IPS-NIHi7 (cell line): ENCODE measurements at regions not wholly inside any gene's neighbourhood (a gene's known extent, or its start where the extent isn't known, plus 50 kb on each side); places are given as distances from the start of the nearest gene placed in this dataset.

Source experiments
- DNase-seq: peaks from one replicate; pipeline ENCODE4 v3.0.0; 2012; ENCODE audit warnings: mixed read lengths; ENCODE audit errors: extremely low spot score

- no peak for DNase-seq
Measured at GRCh38 chrX:97766501-97767095, 882.9 kb downstream of the RPA4 start.

- DNase-seq = no peak
Measured at GRCh38 chrX:97787311-97787710, 903.6 kb downstream of the RPA4 start.

GRCh38 chrX:97787849-97788248 is 904.1 kb downstream of the RPA4 start:
- DNase-seq = no peak

GRCh38 chrX:97790850-97791249 is 907.1 kb downstream of the RPA4 start:
- no peak for DNase-seq

GRCh38 chrX:97797076-97797475 is 913.4 kb downstream of the RPA4 start:
- DNase-seq = no peak

GRCh38 chrX:97806238-97806637 is 922.5 kb downstream of the RPA4 start:
- DNase-seq = no peak

- no peak for DNase-seq
Measured at GRCh38 chrX:97806946-97807345, 923.2 kb downstream of the RPA4 start.

- no peak for DNase-seq
Measured at GRCh38 chrX:97820170-97820569, 936.5 kb downstream of the RPA4 start.

- DNase-seq = no peak
Measured at GRCh38 chrX:97828471-97828870, 944.8 kb downstream of the RPA4 start.

GRCh38 chrX:97835969-97836368 is 952.3 kb downstream of the RPA4 start:
- DNase-seq = peak; percentile 28

GRCh38 chrX:97841544-97842179 is 958.0 kb downstream of the RPA4 start:
- DNase-seq = no peak

- no peak for DNase-seq
Measured at GRCh38 chrX:97842468-97843199, 958.9 kb downstream of the RPA4 start.

- DNase-seq = no peak
Measured at GRCh38 chrX:97843200-97843811, 959.6 kb downstream of the RPA4 start.

- no peak for DNase-seq
Measured at GRCh38 chrX:97844161-97844560, 960.5 kb downstream of the RPA4 start.

- no peak for DNase-seq
Measured at GRCh38 chrX:97844943-97845342, 961.2 kb downstream of the RPA4 start.

- no peak for DNase-seq
Measured at GRCh38 chrX:97845451-97845850, 961.7 kb downstream of the RPA4 start.

GRCh38 chrX:97846228-97846627 is 962.5 kb downstream of the RPA4 start:
- DNase-seq = no peak

GRCh38 chrX:97846718-97847237 is 963.1 kb downstream of the RPA4 start:
- no peak for DNase-seq

- no peak for DNase-seq
Measured at GRCh38 chrX:97847885-97848679, 964.4 kb downstream of the RPA4 start.

- DNase-seq = no peak
Measured at GRCh38 chrX:97849951-97850350, 966.2 kb downstream of the RPA4 start.

- DNase-seq = no peak
Measured at GRCh38 chrX:97850911-97851310, 967.2 kb downstream of the RPA4 start.

- no peak for DNase-seq
Measured at GRCh38 chrX:97854086-97854485, 970.4 kb downstream of the RPA4 start.
